AG10803 (cell line): ENCODE measurements at regions not wholly inside any gene's neighbourhood (a gene's known extent, or its start where the extent isn't known, plus 50 kb on each side); places are given as distances from the start of the nearest gene placed in this dataset.
A peak's percentile ranks its signal among the peaks of the same experiment; 100 is the strongest.

Experiments used
- DNase-seq: peaks from one replicate; pipeline ENCODE4 v3.0.0; 2010; ENCODE audit warnings: low read depth
- H3K4me3 ChIP-seq: 2 replicates; pipeline ENCODE4 v1.5.1; 2011; ENCODE audit warnings: mild to moderate bottlenecking, low read length, control low read depth
- CTCF ChIP-seq: conservative IDR thresholded peaks from 2 replicates; pipeline ENCODE4 v1.5.1; 2011; ENCODE audit warnings: mild to moderate bottlenecking, low read length, control low read depth, inconsistent platforms

GRCh38 chr13:105928048-105928447, 607.4 kb downstream of the EFNB2 start:
- no peak for TF ChIP-seq CTCF
- DNase-seq: no peak
- no peak overlapping the region for H3K4me3 ChIP-seq

- no peak overlapping the region for H3K4me3 ChIP-seq
- DNase-seq: peak; percentile 54
- no peak for TF ChIP-seq CTCF
These were observed 610.0 kb downstream of the EFNB2 start for GRCh38 chr13:105925496-105925895.

GRCh38 chr13:105921711-105922110, 613.8 kb downstream of the EFNB2 start:
- no peak overlapping the region for H3K4me3 ChIP-seq
- no peak for TF ChIP-seq CTCF
- DNase-seq: no peak

- TF ChIP-seq CTCF: no peak
- peak; percentile 56 for DNase-seq
- H3K4me3 ChIP-seq: no peak overlapping the region
These were observed 615.1 kb downstream of the EFNB2 start for GRCh38 chr13:105920370-105920769.

GRCh38 chr13:105918842-105919741, 616.4 kb downstream of the EFNB2 start:
- TF ChIP-seq CTCF: no peak
- peak; percentile 13 for DNase-seq
- H3K4me3 ChIP-seq: no peak overlapping the region

- TF ChIP-seq CTCF: no peak
- peak; percentile 10 for DNase-seq
- H3K4me3 ChIP-seq: peak overlapping the region; percentile 26; the same call in 1 of the 2 replicates
These were observed 620.2 kb downstream of the EFNB2 start for GRCh38 chr13:105915146-105915850.
